Body of pancreas (tissue), 4 donors: ENCODE measurements at regions not wholly inside any gene's neighbourhood (a gene's known extent, or its start where the extent isn't known, plus 50 kb on each side); places are given as distances from the start of the nearest gene placed in this dataset.

Source experiments
- ATAC-seq: fragments of 150-250 bp; one replicate; pipeline ENCODE4 v1.9.1; 2016
- DNase-seq, 4 donors: peaks; one replicate each; pipeline ENCODE4 v3.0.0-alpha.2; 2019
- H3K27ac ChIP-seq, 4 donors: fragments of 200-600 bp; sonication (generic); 1 replicate in 3 of 4; 2 replicates in 1 of 4; pipeline versions ENCODE4 v1.5.1 to v1.6.1; 2016 to 2019; ENCODE audit warnings: mild to moderate bottlenecking in 1 of 4, mixed read lengths in 1 of 4, moderate library complexity in 1 of 4
- H3K27me3 ChIP-seq, 2 donors: fragments of 200-600 bp; sonication (generic); one replicate each; pipeline ENCODE4 v1.6.0; 2016; ENCODE audit warnings: mild to moderate bottlenecking in 1 of 2
- H3K36me3 ChIP-seq, 2 donors: fragments of 200-600 bp; sonication (generic); replicated peaks in 1 of 2; 2 replicates each; pipeline ENCODE4 v1.5.1; 2016; ENCODE audit warnings: low read depth in 2 of 2; ENCODE audit not compliant: insufficient read depth in 1 of 2
- H3K4me1 ChIP-seq: fragments of 200-600 bp; sonication (generic); one replicate; pipeline ENCODE4 v1.6.0; 2016
- H3K4me3 ChIP-seq, 2 donors: fragments of 200-600 bp; sonication (generic); 1 replicate in 1 of 2; 2 replicates in 1 of 2; pipeline ENCODE4 v1.5.1; 2016 to 2019
- H3K9me3 ChIP-seq, 3 donors: fragments of 200-600 bp; sonication (generic); 1 replicate in 2 of 3; 2 replicates in 1 of 3; pipeline ENCODE4 v1.5.1; 2016
- CTCF ChIP-seq, 7 experiments: fragments of 450-650 bp in 4 of 7; fragments of 200-600 bp in 3 of 7; sonication (generic) in 3 of 7; IDR thresholded peaks; one replicate each; pipeline ENCODE4 v1.5.1; 2016 to 2019; ENCODE audit warnings: antibody characterized with exemption in 7 of 7
- POLR2A ChIP-seq, 3 donors: fragments of 450-650 bp; IDR thresholded peaks; one replicate each; pipeline ENCODE4 v1.6.1; 2016; ENCODE audit warnings: antibody characterized with exemption in 3 of 3, mild to moderate bottlenecking in 2 of 3
- WGBS, 2 donors: methylation state at CpG; one replicate each; pipeline ENCODE4 v1.1.5; 2017; 5-methylcytosine and 5-hydroxymethylcytosine counted together
- intact Hi-C: fragments of 100-400 bp; cut with DNase I; formaldehyde crosslinking; loops from one replicate; pipeline ENCODE4 v1.15.1; 2023

GRCh38 chr21:38610623-38611251 lies 112.5 kb upstream of the ERG start:
- TF ChIP-seq CTCF (IDR thresholded peaks at IDR 0.05) = no peak
- no peak for TF ChIP-seq POLR2A (IDR thresholded peaks at IDR 0.05)
- no peaks in the 10 kb centered on the region for H3K36me3 ChIP-seq
- no peak overlapping the region for H3K27ac ChIP-seq
- H3K4me1 ChIP-seq = no peaks in the 10 kb centered on the region
- intact Hi-C loops = no loop called here
- DNase-seq = no peak
- no peaks in the 10 kb centered on the region for H3K9me3 ChIP-seq
- no peaks in the 10 kb centered on the region for H3K27me3 ChIP-seq
- no peak for ATAC-seq
- WGBS, 2 donors = 63 to 68% methylated on average over 9 of the region's 9 CpGs
- no peak overlapping the region for H3K4me3 ChIP-seq

DNA sequence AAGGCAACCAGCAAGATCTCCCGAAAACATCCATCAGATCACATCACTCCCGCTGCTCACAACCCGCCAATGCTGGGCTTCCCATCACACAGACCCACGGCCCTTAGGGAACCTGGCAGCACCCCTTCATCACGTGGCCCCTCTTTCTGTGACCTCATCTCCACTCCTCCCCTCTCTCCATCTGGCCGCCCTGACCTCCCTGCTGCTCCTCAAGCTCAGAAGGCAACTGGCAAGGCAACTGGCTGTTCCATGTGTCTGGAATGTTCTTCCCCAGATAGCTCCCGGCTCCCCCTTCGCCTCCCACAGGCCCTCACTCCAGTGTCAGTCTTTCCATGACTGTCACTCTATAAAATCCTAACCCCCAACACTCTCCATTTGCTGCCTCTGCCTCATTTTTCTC lies 113.0 kb upstream of the ERG start:
- ATAC-seq (no peak), DNase-seq (no peak)
- Histone ChIP-seq H3K36me3 (no peaks in the 10 kb centered on the region), H3K4me3 (no peak overlapping the region), H3K9me3 (no peaks in the 10 kb centered on the region), H3K4me1 (no peaks in the 10 kb centered on the region), H3K27ac (no peak overlapping the region), H3K27me3 (no peaks in the 10 kb centered on the region)
- intact Hi-C loops = no loop called here
- TF ChIP-seq POLR2A (IDR thresholded peaks at IDR 0.05) (no peak), CTCF (IDR thresholded peaks at IDR 0.05) (no peak)
- 55 to 72% methylated on average over 8 of the region's 8 CpGs for WGBS, 2 donors

- Histone ChIP-seq H3K9me3 (no peaks in the 10 kb centered on the region), H3K4me1 (no peaks in the 10 kb centered on the region), H3K4me3 (no peak overlapping the region), H3K27me3 (no peaks in the 10 kb centered on the region), H3K27ac (no peak overlapping the region), H3K36me3 (no peaks in the 10 kb centered on the region)
- no peak for ATAC-seq
- TF ChIP-seq CTCF (IDR thresholded peaks at IDR 0.05) (no peak), POLR2A (IDR thresholded peaks at IDR 0.05) (no peak)
- intact Hi-C loops = no loop called here
- 58 to 73% methylated on average over 6 of the region's 6 CpGs for WGBS, 2 donors
- DNase-seq = no peak
These were observed 115.4 kb upstream of the ERG start for GRCh38 chr21:38613686-38614085.

DNA sequence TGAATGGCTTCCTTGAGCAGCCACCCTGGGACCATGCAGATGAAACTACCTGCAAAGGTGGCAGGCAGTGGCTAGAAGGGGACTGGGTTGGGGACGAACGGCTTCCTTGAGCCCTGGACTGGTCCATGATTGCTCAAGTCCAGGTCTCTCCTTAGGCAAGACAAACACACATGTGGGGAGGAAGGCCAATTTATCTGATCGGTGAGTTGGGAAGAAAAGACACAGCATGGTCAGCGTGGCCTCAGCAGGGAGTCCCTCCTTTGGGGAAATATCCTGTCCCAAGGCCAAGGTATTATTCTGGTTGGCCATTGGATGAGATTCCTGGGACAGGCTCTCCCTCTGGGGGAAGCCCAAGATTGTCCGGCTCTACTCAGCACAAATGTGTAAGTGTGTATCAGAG lies 116.3 kb upstream of the ERG start:
- WGBS, 2 donors = 74 to 90% methylated on average over 5 of the region's 5 CpGs
- Histone ChIP-seq H3K9me3 (no peaks in the 10 kb centered on the region), H3K36me3 (no peaks in the 10 kb centered on the region), H3K27ac (no peak overlapping the region), H3K4me3 (no peak overlapping the region), H3K4me1 (no peaks in the 10 kb centered on the region), H3K27me3 (no peaks in the 10 kb centered on the region)
- no peak for DNase-seq
- TF ChIP-seq POLR2A (IDR thresholded peaks at IDR 0.05) (no peak), CTCF (IDR thresholded peaks at IDR 0.05) (no peak)
- no peak for ATAC-seq
- intact Hi-C loops = no loop called here

DNA sequence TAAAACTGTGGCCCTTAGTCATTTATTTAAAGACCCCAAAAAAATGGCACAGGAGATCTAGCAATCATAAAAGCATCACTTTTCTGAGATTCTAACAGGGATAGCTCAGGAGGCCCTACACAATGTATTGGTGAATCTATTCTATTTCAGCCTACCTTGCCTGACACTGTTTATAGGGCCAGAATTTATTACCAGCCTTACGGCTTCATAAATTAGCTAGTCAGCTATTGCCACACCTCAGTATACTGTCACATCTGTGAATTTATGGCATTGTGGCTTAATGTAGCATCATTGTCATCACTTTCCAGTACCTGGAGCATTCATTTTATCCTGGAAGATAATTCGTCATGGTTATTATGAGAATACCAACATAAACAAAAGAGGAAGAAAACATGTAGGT lies 121.2 kb upstream of the ERG start:
- ATAC-seq (no peak), DNase-seq (no peak)
- Histone ChIP-seq H3K36me3 (no peaks in the 10 kb centered on the region), H3K27me3 (no peaks in the 10 kb centered on the region), H3K4me3 (no peak overlapping the region), H3K4me1 (no peaks in the 10 kb centered on the region), H3K9me3 (no peaks in the 10 kb centered on the region), H3K27ac (no peak overlapping the region)
- no peak for TF ChIP-seq POLR2A (IDR thresholded peaks at IDR 0.05)
- TF ChIP-seq CTCF (IDR thresholded peaks at IDR 0.05) = no peak
- 76 to 77% methylated on average over 2 of the region's 2 CpGs for WGBS, 2 donors
- intact Hi-C loops = no loop called here
